ENCODE measurements at regions not wholly inside any gene's neighbourhood (a gene's known extent, or its start where the extent isn't known, plus 50 kb on each side); places are given as distances from the start of the nearest gene placed in this dataset.
A peak's percentile ranks its signal among the peaks of the same experiment; 100 is the strongest.

GRCh38 chr4:35151816-35152572 lies 1092.3 kb downstream of the ARAP2 start:
- H3K9ac ChIP-seq (ENCODE audit: low read length), result no peak overlapping the region
- no peaks in the 10 kb centered on the region for H3K9me2 ChIP-seq (ENCODE audit: low read depth, low read length)
- no peaks in the 10 kb centered on the region for H3K36me3 ChIP-seq (ENCODE audit: insufficient read depth, low read length)
- H2AFZ ChIP-seq (ENCODE audit: low read length), result no peak overlapping the region
- H3K4me3 ChIP-seq (ENCODE audit: low read depth, low read length, poor library complexity, severe bottlenecking), result no peak overlapping the region
- no peak overlapping the region for H3K4me2 ChIP-seq (ENCODE audit: low read length)
- no peaks in the 10 kb centered on the region for H3K27me3 ChIP-seq (ENCODE audit: insufficient read depth, low read length)
- H3F3A ChIP-seq (ENCODE audit: insufficient read depth, low read length), result no peaks in the 10 kb centered on the region
- H4K20me1 ChIP-seq (ENCODE audit: insufficient read depth, low read length), result no peaks in the 10 kb centered on the region
- H3K27ac ChIP-seq (ENCODE audit: low read depth, low read length, poor library complexity, severe bottlenecking), result no peak overlapping the region
- TF ChIP-seq EZH2 (IDR thresholded peaks at IDR 0.05; ENCODE audit: borderline replicate concordance, low read length) (no peak), CTCF (IDR thresholded peaks at IDR 0.05; ENCODE audit: low read length) (peak; percentile 38; the same call in 1 of the 2 replicates)
- H3K79me2 ChIP-seq (ENCODE audit: insufficient read depth, low read length), result no peaks in the 10 kb centered on the region
- no peaks in the 10 kb centered on the region for H3K4me1 ChIP-seq (ENCODE audit: insufficient read depth, low read length, severe bottlenecking)
- H3K9me3 ChIP-seq (ENCODE audit: low read length), result no peaks in the 10 kb centered on the region

- Histone ChIP-seq H4K20me1 (ENCODE audit: insufficient read depth, low read length) (no peaks in the 10 kb centered on the region), H3F3A (ENCODE audit: insufficient read depth, low read length) (no peaks in the 10 kb centered on the region), H3K27me3 (ENCODE audit: insufficient read depth, low read length) (no peaks in the 10 kb centered on the region), H3K4me1 (ENCODE audit: insufficient read depth, low read length, severe bottlenecking) (no peaks in the 10 kb centered on the region), H3K36me3 (ENCODE audit: insufficient read depth, low read length) (no peaks in the 10 kb centered on the region), H3K9ac (ENCODE audit: low read length) (no peak overlapping the region), H3K4me2 (ENCODE audit: low read length) (no peak overlapping the region), H2AFZ (ENCODE audit: low read length) (no peak overlapping the region), H3K27ac (ENCODE audit: low read depth, low read length, poor library complexity, severe bottlenecking) (no peak overlapping the region), H3K4me3 (ENCODE audit: low read depth, low read length, poor library complexity, severe bottlenecking) (no peak overlapping the region), H3K9me2 (ENCODE audit: low read depth, low read length) (no peaks in the 10 kb centered on the region), H3K79me2 (ENCODE audit: insufficient read depth, low read length) (no peaks in the 10 kb centered on the region), H3K9me3 (ENCODE audit: low read length) (no peaks in the 10 kb centered on the region)
- TF ChIP-seq EZH2 (IDR thresholded peaks at IDR 0.05; ENCODE audit: borderline replicate concordance, low read length) (no peak), CTCF (IDR thresholded peaks at IDR 0.05; ENCODE audit: low read length) (no peak)
These were observed 1081.1 kb downstream of the ARAP2 start for GRCh38 chr4:35163168-35163567.

GRCh38 chr4:35164063-35164462 lies 1080.3 kb downstream of the ARAP2 start:
- Histone ChIP-seq H2AFZ (ENCODE audit: low read length) (no peak overlapping the region), H3K9me2 (ENCODE audit: low read depth, low read length) (no peaks in the 10 kb centered on the region), H3K27ac (ENCODE audit: low read depth, low read length, poor library complexity, severe bottlenecking) (no peak overlapping the region), H3K36me3 (ENCODE audit: insufficient read depth, low read length) (no peaks in the 10 kb centered on the region), H3K4me2 (ENCODE audit: low read length) (no peak overlapping the region), H3K79me2 (ENCODE audit: insufficient read depth, low read length) (no peaks in the 10 kb centered on the region), H3K4me3 (ENCODE audit: low read depth, low read length, poor library complexity, severe bottlenecking) (no peak overlapping the region), H3K9me3 (ENCODE audit: low read length) (no peaks in the 10 kb centered on the region), H3K4me1 (ENCODE audit: insufficient read depth, low read length, severe bottlenecking) (no peaks in the 10 kb centered on the region), H4K20me1 (ENCODE audit: insufficient read depth, low read length) (no peaks in the 10 kb centered on the region), H3F3A (ENCODE audit: insufficient read depth, low read length) (no peaks in the 10 kb centered on the region), H3K27me3 (ENCODE audit: insufficient read depth, low read length) (no peaks in the 10 kb centered on the region), H3K9ac (ENCODE audit: low read length) (no peak overlapping the region)
- TF ChIP-seq CTCF (IDR thresholded peaks at IDR 0.05; ENCODE audit: low read length) (no peak), EZH2 (IDR thresholded peaks at IDR 0.05; ENCODE audit: borderline replicate concordance, low read length) (no peak)

Measured in OCI-LY1 (cell line).